CD4-positive, alpha-beta T cell treated with Interleukin-15 for 4 hours (primary cell): ENCODE measurements at regions not wholly inside any gene's neighbourhood (a gene's known extent, or its start where the extent isn't known, plus 50 kb on each side); places are given as distances from the start of the nearest gene placed in this dataset.

Experiments used
- DNase-seq: peaks from one replicate; pipeline ENCODE4 v3.0.0-alpha.2; 2020; ENCODE audit warnings: low spot score

GRCh38 chr6:14858808-14859207 is 387.1 kb upstream of the JARID2 start:
- DNase-seq = no peak

DNA sequence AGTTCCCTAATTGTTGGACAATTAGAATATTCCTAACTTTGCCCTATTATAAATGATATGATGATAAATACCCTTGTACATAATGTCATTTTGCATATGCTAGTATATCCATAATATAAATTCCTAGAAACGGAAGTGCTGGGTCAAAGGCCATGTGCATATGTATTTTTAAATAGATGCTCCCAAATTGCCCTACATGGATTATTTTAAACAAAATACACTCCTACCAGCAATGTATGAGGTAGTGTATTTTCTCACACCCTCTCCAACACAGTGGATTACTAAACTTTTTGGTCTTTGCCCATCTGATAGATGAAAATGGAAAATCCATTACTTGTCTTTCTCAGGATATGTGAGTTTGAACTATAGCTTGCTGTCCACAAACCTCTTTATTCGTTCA is 385.1 kb upstream of the JARID2 start:
- DNase-seq = no peak

DNA sequence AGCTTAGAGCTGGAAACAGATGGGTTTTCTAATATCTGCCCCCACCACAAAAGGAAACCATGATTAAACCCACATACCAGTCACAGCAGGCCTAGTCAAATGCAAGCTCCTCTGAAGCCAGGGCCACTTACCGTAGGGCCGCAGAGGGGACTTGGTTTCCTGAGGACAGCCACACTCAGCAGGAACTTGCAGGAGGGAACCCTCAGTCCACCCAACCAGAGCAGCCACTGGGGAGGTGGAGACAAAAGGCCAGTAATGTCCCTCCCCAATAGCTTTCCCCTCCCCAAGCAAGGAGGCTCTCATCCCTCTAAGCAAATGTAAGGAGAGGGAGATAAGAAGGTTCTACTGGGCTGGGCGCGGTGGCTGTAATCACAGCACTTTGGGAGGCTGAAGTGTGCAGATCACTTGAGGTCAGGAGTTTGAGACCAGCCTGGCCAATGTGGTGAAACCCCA is 384.4 kb upstream of the JARID2 start:
- peak; percentile 6 for DNase-seq

GRCh38 chr6:14862845-14863244 is 383.0 kb upstream of the JARID2 start:
- no peak for DNase-seq

- DNase-seq = no peak
These were observed 381.7 kb upstream of the JARID2 start for GRCh38 chr6:14863902-14864850.

DNA sequence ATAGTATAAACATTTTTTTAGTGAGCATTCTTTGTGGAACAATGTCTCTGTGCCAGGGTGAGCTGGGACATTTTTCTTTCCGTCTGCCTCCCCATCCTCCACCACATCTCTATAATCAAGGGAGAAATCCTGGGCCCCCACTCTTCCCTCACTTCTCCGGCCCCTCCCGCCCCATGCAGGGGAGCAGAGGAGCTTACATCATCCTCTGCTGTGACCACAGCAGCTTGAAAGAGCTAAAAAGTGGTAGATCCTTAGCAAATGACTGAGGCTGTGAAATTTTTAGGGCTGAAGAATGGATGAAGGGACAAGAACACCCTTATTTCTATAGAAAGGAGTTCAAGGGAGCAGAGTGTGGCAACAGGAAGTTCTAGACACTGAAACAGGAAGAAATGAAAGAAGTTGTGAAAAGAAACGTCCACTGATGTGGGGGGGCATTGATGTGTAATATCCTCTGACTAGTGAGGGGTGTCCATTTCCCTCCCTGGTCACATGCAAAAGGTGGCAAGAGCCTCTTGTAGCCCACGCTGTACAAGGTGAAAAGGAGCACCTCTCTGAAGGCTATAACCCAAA is 380.3 kb upstream of the JARID2 start:
- no peak for DNase-seq

DNA sequence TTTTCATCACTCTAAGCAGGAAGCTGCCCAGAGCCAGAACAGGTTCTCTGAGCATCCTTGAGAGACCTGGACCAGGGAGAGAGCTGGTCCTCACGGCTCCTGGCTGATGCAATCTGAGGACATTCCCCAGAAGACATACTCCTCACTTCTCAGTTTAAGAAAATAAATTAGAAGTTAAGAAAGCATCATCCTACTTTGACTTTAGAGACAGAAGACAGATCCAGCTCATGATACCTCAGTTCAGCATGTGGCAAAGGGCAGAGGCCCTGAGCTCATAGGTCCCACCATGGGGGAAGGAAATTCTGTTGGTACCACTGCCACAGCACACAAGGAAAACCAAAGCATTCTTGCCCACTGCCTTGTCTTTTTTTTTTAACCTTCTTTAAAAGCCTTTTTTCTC is 378.1 kb upstream of the JARID2 start:
- no peak for DNase-seq

GRCh38 chr6:14871221-14871620 is 374.6 kb upstream of the JARID2 start:
- DNase-seq = no peak

GRCh38 chr6:14873101-14873500 is 372.8 kb upstream of the JARID2 start:
- no peak for DNase-seq

DNA sequence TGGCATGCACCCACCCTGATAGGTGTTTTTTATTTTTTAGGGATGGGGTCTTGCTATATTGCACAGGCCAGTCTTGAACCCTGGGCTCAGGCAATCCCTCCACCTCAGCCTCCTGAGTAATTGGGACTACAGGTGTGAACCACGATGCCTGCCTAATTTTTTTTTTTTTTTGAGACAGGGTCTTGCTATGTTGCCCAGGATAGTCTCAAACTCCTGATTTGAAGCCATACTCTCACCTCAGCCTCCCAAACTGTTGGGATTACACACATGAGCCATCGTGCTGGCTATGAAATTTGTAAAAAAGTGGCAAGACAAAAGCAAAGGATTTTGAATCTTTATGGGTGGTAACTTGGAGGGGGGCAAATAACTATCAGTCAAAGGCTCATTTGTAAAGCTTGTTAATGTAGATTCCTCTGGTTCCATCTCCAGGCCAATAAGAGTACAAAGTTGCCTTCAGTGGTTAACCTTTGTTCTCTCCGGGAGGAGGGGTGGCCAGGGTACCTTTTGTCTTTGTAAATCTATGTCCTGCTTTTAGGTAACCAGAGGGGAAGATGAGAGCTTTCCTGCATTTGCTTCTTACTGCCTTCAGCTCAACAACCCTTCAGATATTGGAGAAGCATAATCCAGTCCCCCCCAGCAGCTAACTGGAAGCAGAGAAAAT is 372.0 kb upstream of the JARID2 start:
- no peak for DNase-seq

DNA sequence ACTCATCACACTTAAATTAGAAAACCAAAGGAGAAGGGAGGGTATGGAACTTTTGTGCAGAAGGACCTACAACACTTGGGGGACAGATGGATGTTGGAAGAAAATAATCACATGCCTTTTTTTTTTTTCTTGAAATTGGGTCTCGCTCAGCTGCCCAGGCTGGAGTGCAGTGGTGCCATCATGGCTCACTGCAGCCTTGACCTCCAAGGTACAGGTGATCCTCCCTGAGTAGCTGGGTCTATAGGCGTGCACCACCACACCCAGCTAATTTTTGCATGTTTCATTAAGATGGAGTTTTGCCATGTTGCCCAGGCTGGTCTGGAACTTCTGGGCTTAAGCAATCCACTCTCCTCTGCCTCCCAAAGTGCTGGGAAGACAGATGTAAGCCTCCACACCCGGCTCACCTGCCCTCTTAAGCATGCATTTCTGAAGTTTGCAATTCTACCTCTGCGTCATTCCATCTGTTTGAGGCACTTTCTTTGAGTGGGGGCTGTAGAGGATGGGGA is 370.8 kb upstream of the JARID2 start:
- DNase-seq = no peak

GRCh38 chr6:14875481-14876063 is 370.3 kb upstream of the JARID2 start:
- DNase-seq = no peak

DNA sequence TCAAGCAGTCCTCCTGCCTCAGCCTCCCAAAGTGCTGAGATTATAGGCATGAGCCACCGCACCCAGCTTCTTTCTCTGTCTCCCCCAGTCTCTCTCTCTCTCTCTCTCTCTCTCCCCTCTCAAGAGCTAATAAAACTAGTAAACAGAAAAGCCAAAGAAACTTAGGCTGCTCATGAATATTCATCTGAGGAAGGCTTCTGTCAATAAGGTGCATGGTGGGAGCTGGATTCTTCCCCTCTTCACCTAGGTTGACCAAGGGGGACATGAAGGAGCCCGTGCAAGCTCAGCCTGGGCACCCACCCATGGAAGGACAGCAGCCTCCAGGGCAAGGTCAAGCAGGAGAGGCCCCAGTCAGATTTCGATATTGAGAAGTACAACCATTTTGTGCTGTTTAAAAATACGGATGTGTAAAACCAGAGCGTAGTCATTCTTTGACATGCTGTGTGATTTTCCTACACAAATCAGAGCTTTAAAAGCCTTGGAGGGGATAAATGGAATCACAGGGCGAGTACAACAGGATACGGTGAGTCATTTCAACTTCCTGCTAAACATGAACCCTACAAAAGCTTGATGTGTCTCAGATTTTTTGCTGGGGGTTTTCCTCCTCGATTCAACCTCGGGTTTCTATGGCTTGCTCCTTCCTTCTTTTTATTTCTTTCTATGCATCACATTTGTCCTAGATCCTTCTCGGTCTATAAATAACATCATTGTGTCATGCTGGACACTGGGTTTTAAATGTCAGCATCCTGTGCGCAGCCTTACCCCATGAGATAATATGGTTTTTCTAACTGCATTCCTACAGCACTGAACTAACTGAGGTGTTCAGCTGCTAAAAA is 368.9 kb upstream of the JARID2 start:
- peak; percentile 61 for DNase-seq

- DNase-seq = no peak
These were observed 368.1 kb upstream of the JARID2 start for GRCh38 chr6:14877758-14878157.

GRCh38 chr6:14880052-14880451 is 365.8 kb upstream of the JARID2 start:
- DNase-seq = no peak

GRCh38 chr6:14880677-14881076 is 365.2 kb upstream of the JARID2 start:
- DNase-seq = no peak

- DNase-seq = no peak
These were observed 364.5 kb upstream of the JARID2 start for GRCh38 chr6:14881398-14881797.

- no peak for DNase-seq
These were observed 363.4 kb upstream of the JARID2 start for GRCh38 chr6:14882394-14883026.

- DNase-seq = no peak
These were observed 361.9 kb upstream of the JARID2 start for GRCh38 chr6:14883921-14884320.

DNA sequence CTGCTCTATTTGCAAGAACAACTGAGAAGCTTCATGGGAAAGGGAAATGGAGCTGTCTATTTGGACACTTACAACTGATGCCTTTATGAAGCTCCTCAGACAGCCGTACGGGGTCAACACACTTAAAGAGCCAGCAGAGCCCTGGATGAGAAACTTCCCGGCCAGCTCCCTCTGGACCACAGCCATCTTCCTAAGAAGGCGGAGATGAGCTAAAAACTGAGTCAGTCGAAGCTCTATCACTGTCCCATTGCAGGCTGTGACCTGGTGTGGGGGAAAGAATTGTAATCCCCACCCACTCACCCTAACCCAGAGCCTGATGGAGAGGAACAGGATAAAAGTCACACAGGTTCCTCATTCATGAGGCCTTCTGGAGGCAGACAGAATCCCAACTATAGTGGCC is 360.4 kb upstream of the JARID2 start:
- no peak for DNase-seq

- no peak for DNase-seq
These were observed 358.7 kb upstream of the JARID2 start for GRCh38 chr6:14887181-14887580.
